SK-N-MC (cell line): ENCODE measurements at regions not wholly inside any gene's neighbourhood (a gene's known extent, or its start where the extent isn't known, plus 50 kb on each side); places are given as distances from the start of the nearest gene placed in this dataset.

ENCODE experiments used
- DNase-seq: peaks from one replicate; pipeline ENCODE4 v3.0.0-alpha.2; 2011; ENCODE audit warnings: low read depth, low spot score
- H3K27ac ChIP-seq: fragments of 200-600 bp; sonication (generic); 2 replicates; pipeline ENCODE4 v1.5.1; 2016; ENCODE audit warnings: mixed run types
- H3K36me3 ChIP-seq: fragments of 200-600 bp; sonication (generic); 2 replicates; pipeline ENCODE4 v1.6.1; 2017; ENCODE audit warnings: antibody characterized with exemption, low read length, mixed read lengths; ENCODE audit not compliant: insufficient read depth
- H3K4me3 ChIP-seq: fragments of 200-600 bp; sonication (generic); 2 replicates; pipeline ENCODE4 v1.5.1; 2016
- H3K9ac ChIP-seq: fragments of 200-600 bp; sonication (generic); 2 replicates; pipeline ENCODE4 v1.8.0; 2017; ENCODE audit warnings: mixed run types, mixed read lengths; ENCODE audit not compliant: insufficient read length
- H3K9me3 ChIP-seq: fragments of 200-600 bp; sonication (generic); 2 replicates; pipeline ENCODE4 v1.6.1; 2017; ENCODE audit warnings: low read depth, mild to moderate bottlenecking, antibody characterized with exemption, low read length, moderate library complexity, mixed read lengths
- EZH2 ChIP-seq: fragments of 200-600 bp; sonication (generic); IDR thresholded peaks from one replicate; pipeline ENCODE4 v1.6.1; 2017; ENCODE audit warnings: antibody characterized with exemption
- FOXP2 ChIP-seq: optimal IDR thresholded peaks from 2 replicates; pipeline ENCODE3; 2011; ENCODE audit warnings: mild to moderate bottlenecking, moderate library complexity; ENCODE audit not compliant: insufficient read depth; ENCODE audit errors: extremely low read length, control extremely low read depth
- POLR2AphosphoS5 ChIP-seq: IDR thresholded peaks from 2 replicates; pipeline ENCODE4 v1.6.1; 2012; ENCODE audit warnings: mild to moderate bottlenecking, low read depth, low read length, borderline replicate concordance

DNA sequence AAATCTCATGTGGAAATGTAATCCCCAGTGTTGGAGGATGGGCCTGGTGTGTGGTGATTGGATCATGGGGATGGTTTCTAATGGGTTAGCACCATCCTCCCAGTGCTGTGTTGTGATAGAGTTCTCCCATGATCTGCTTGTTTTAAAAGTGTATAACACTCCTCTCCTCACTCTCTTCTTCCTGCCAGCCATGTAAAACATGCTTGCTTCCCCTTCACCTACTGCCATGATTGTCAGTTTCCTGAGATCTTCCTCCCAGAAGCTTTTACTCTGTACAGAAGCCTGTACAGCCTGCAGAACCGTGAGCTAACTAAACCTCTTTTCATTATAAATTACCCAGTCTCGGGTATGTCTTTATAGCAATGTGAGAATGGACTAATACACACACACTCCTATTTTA lies 499.1 kb downstream of the RASEF start:
- Histone ChIP-seq H3K9ac (no peak overlapping the region), H3K9me3 (no peaks in the 10 kb centered on the region), H3K36me3 (no peaks in the 10 kb centered on the region), H3K4me3 (no peak overlapping the region), H3K27ac (no peak overlapping the region)
- TF ChIP-seq FOXP2 (no peak), EZH2 (no peak), POLR2AphosphoS5 (no peak)
- DNase-seq = no peak

DNA sequence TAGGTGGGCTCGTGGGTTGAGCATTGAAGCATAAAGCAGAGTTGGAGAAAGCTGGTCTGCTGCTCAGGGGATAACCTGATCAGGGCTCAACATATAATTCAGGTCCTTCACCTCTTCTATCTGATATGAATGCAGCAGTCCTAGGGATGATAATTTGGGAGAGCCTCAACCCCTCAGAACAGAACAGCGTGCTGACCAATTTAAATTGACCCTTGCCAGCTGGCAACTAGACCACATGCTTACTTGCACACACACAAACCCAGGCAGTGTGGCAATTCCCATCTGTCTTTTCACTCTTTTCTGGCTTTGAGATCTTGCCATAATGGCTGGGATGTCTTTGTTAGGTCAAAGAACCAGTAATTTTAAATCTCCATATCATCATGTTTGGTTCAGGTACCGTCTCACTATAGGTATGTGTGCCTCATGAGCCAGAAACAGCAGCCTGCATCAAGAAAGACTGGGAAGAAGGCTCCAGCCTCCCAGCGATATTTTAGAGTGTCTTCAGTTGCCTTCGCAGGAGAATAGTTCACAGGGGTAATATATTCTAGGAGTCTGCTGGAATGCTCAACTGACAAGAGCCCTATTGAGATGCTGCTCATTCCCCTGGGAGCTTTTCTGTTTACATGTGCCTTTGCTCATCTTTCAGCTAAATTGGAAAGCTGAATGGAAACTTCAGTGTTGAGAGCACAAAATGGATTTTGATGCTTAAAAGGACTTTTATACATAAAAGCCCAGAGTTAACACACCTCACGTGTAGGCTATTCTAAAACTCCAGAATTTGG lies 497.6 kb downstream of the RASEF start:
- Histone ChIP-seq H3K4me3 (no peak overlapping the region), H3K9ac (no peak overlapping the region), H3K9me3 (no peaks in the 10 kb centered on the region), H3K27ac (no peak overlapping the region), H3K36me3 (no peaks in the 10 kb centered on the region)
- TF ChIP-seq POLR2AphosphoS5 = no peak
- no peak for TF ChIP-seq EZH2
- no peak for TF ChIP-seq FOXP2
- DNase-seq = no peak

DNA sequence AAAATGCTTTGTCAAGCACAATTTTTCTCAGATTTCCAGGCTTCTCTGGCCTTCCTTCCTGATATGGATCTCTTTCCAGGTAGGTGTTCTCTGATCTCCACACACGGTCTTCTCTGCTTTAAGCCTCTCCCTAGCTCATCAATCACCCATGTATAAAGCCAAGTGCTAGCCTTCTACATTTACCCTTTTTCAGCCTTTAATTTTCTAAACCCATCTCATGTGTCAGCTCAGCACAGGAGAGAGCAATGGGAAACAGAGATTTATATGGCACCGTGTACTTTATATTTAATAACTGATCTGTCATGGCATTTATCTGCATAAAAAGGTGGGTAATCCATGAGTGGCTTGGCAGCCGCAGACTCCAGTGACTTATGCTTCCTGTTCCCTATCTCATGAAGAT lies 495.0 kb downstream of the RASEF start:
- no peak overlapping the region for H3K4me3 ChIP-seq
- no peaks in the 10 kb centered on the region for H3K9me3 ChIP-seq
- no peak overlapping the region for H3K27ac ChIP-seq
- DNase-seq = no peak
- no peaks in the 10 kb centered on the region for H3K36me3 ChIP-seq
- no peak for TF ChIP-seq EZH2
- no peak overlapping the region for H3K9ac ChIP-seq

DNA sequence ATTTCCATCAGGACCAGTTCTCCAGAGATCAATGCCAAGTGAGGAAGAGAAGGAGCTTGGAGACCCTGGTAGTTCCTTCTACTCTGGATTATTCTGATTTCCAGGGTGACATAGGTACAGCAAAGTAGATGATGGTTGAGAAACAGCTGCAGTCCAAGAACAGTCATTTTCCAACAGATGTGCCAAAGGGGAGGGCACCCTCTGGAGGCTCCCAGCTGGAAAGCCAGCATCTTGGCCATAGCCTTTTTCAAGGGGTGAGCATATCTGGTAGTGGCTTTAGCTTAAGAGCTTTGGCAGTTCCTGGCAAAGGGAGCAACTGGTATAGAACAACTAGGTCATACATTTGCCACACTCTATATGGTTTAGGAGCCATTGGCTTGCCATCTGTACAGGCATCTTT lies 492.7 kb downstream of the RASEF start:
- no peaks in the 10 kb centered on the region for H3K36me3 ChIP-seq
- no peak overlapping the region for H3K4me3 ChIP-seq
- no peak overlapping the region for H3K27ac ChIP-seq
- no peak for DNase-seq
- no peak overlapping the region for H3K9ac ChIP-seq
- H3K9me3 ChIP-seq = 0 out of 2 replicates have a peak, but pooled peaks cover 6% of the 10 kb centered on the region
- TF ChIP-seq EZH2 = no peak
- no peak for TF ChIP-seq FOXP2
- no peak for TF ChIP-seq POLR2AphosphoS5

DNA sequence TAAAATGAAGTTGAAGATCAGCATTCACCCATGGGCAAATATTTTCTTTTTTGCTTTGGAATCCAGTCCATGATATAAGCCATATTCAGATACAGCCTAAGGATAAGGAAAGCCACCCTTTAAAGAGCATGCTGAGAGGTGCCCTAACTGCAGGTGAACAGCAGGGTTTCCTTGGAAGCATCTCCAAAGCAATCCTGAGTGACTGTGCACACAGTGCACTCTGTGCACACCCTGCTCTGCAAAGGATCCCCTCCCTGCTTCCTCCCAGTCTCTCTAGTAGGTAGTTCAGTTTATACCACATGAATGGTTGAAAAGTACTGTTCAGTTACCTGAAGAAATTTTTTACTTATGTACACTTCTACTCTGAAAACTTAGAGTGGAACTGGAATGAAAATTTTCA lies 491.4 kb downstream of the RASEF start:
- 0 out of 2 replicates have a peak, but pooled peaks cover 6% of the 10 kb centered on the region for H3K9me3 ChIP-seq
- no peak for DNase-seq
- no peak overlapping the region for H3K27ac ChIP-seq
- no peaks in the 10 kb centered on the region for H3K36me3 ChIP-seq
- H3K9ac ChIP-seq = no peak overlapping the region
- TF ChIP-seq EZH2 (no peak), POLR2AphosphoS5 (no peak), FOXP2 (no peak)
- no peak overlapping the region for H3K4me3 ChIP-seq

DNA sequence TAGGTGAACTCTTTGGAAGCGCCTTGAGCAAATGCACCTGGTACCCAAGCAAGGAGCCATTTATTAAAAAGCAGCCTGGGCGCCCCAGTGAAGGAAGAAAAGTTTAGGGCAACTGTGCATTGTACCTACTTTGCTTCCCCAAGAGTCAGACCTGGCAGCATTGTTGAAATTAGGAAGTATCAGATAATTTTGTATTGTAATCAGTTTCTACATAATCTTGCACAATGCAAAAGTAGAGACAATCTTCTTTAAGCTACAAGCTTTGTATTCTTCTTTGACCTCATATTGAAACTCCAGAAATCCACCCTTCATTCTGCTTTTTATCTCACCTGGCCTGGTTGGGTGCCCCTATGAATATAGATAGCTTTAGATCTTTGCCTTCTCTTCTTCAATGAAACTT lies 490.8 kb downstream of the RASEF start:
- no peaks in the 10 kb centered on the region for H3K36me3 ChIP-seq
- H3K4me3 ChIP-seq = no peak overlapping the region
- H3K9ac ChIP-seq = no peak overlapping the region
- DNase-seq = no peak
- no peak overlapping the region for H3K27ac ChIP-seq
- 0 out of 2 replicates have a peak, but pooled peaks cover 6% of the 10 kb centered on the region for H3K9me3 ChIP-seq
- TF ChIP-seq FOXP2 (no peak), POLR2AphosphoS5 (no peak), EZH2 (no peak)

DNA sequence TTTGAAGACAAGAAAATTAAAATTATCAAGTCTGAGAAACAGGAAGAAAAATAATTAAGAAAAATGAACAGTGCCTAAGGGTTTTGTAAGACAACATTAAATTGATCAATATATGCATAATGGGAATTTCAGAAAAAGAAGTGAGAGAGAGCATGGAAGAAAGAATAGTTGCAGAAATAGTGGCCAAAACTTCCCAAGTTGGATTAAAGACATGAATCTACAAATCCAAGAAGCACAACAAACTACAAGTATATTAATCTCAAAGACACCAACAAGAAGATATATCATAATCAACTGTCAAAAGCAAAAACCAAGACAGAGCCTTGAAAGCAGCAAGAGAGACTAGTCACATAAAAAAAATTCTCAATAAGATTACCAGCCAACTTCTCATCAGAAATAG lies 488.0 kb downstream of the RASEF start:
- DNase-seq = no peak
- Histone ChIP-seq H3K9ac (no peak overlapping the region), H3K9me3 (peaks cover 6% of the 10 kb centered on the region; the same call in 1 of the 2 replicates), H3K27ac (no peak overlapping the region), H3K36me3 (no peaks in the 10 kb centered on the region), H3K4me3 (no peak overlapping the region)
- TF ChIP-seq EZH2 = no peak
- no peak for TF ChIP-seq POLR2AphosphoS5
- TF ChIP-seq FOXP2 = no peak

DNA sequence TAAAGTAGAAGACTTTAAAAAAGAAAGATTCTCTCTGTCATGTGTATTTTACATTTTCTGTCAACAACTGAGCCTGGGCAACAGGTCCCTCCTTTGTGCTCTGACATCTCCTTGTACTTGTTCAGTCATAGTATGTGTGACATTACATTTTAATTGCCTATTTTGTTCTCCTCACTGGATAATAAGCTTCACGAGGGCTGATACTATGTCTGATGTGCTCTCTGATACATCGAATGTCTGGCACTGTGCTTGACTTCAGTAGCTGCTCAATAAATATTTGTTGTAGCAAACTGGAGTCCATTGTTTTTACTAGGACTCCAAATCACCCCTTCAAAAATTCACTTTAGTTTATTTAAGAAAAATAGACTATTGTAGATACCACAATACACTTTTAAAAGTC lies 482.0 kb downstream of the RASEF start:
- no peak overlapping the region for H3K27ac ChIP-seq

DNA sequence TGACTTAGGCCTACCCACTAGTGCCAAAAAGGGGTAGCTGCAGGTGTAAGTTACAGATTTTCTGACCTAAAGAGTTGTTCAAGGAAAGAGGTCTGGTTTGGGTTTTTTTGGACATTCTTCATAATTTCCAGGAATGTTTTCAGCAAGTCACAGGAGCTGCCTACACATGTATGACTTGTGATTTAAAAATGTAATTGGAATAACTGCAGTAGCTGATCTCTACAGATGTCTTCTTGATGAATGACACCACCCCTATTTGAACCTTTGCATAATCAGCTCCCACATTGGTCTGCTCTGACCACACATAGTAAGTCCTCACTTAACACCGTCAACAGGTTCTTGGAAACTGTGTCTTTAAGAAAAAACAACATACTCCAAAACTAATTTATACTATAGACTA lies 481.4 kb downstream of the RASEF start:
- TF ChIP-seq EZH2 (no peak), POLR2AphosphoS5 (no peak), FOXP2 (no peak)
- Histone ChIP-seq H3K9me3 (no peaks in the 10 kb centered on the region; the same call in 1 of the 2 replicates), H3K4me3 (no peak overlapping the region), H3K36me3 (no peaks in the 10 kb centered on the region), H3K27ac (no peak overlapping the region), H3K9ac (no peak overlapping the region)
- DNase-seq = no peak

More for the DNA sequence above, 482.0 kb downstream of the RASEF start:
- Histone ChIP-seq H3K9me3 (no peaks in the 10 kb centered on the region; the same call in 1 of the 2 replicates), H3K9ac (no peak overlapping the region), H3K36me3 (no peaks in the 10 kb centered on the region), H3K4me3 (no peak overlapping the region)
- TF ChIP-seq FOXP2 (no peak), EZH2 (no peak), POLR2AphosphoS5 (no peak)
- DNase-seq = no peak
